Activated CD4-positive, alpha-beta T cell treated with anti-CD3 and anti-CD28 coated beads for 4 hours (primary cell): ENCODE measurements at regions not wholly inside any gene's neighbourhood (a gene's known extent, or its start where the extent isn't known, plus 50 kb on each side); places are given as distances from the start of the nearest gene placed in this dataset.
"Not testable (repeated sequence)": the region's sequence is repeated elsewhere in the genome, so short reads cannot be mapped to it uniquely, and the experiment has no call there.

Source experiments
- DNase-seq, 2 donors: peaks; one replicate each; pipeline ENCODE4 v3.0.0-alpha.2; 2020

GRCh38 chr3:101913168-101913567, 63.9 kb downstream of the NFKBIZ start:
- no peak for DNase-seq

- DNase-seq, result not testable (repeated sequence)
Observed at GRCh38 chr3:101917761-101918160, 68.4 kb downstream of the NFKBIZ start.

- not testable (repeated sequence) for DNase-seq
Observed at GRCh38 chr3:101922151-101922725, 72.9 kb downstream of the NFKBIZ start.

GRCh38 chr3:101924621-101925020, 75.3 kb downstream of the NFKBIZ start:
- DNase-seq, result not testable (repeated sequence)

- not testable (repeated sequence) for DNase-seq
Observed at GRCh38 chr3:101925124-101925523, 75.8 kb downstream of the NFKBIZ start.

GRCh38 chr3:101925564-101925963, 76.2 kb downstream of the NFKBIZ start:
- no peak for DNase-seq

GRCh38 chr3:101926594-101927105, 77.3 kb downstream of the NFKBIZ start:
- no peak for DNase-seq

- DNase-seq, result no peak
Observed at GRCh38 chr3:101928890-101929289, 79.6 kb downstream of the NFKBIZ start.

- DNase-seq, result no peak
Observed at GRCh38 chr3:101931081-101931480, 81.8 kb downstream of the NFKBIZ start.

- no peak for DNase-seq
Observed at GRCh38 chr3:101932326-101933068, 83.2 kb downstream of the NFKBIZ start.

GRCh38 chr3:101936419-101937356, 87.4 kb downstream of the NFKBIZ start:
- peak in 1 of 2 donors; percentile 10 for DNase-seq

GRCh38 chr3:101938262-101938847, 89.0 kb downstream of the NFKBIZ start:
- DNase-seq, result no peak

- no peak for DNase-seq
Observed at GRCh38 chr3:101939361-101940049, 90.2 kb downstream of the NFKBIZ start.

- DNase-seq, result peak in 1 of 2 donors; percentile 25
Observed at GRCh38 chr3:101940521-101941317, 91.4 kb downstream of the NFKBIZ start.

GRCh38 chr3:101941318-101942040, 92.2 kb downstream of the NFKBIZ start:
- no peak for DNase-seq

GRCh38 chr3:101942356-101942755, 93.0 kb downstream of the NFKBIZ start:
- DNase-seq, result no peak

GRCh38 chr3:101943029-101943428, 93.7 kb downstream of the NFKBIZ start:
- no peak for DNase-seq

- DNase-seq, result no peak
Observed at GRCh38 chr3:101944308-101944707, 95.0 kb downstream of the NFKBIZ start.

GRCh38 chr3:101945980-101946379, 96.7 kb downstream of the NFKBIZ start:
- DNase-seq, result no peak

GRCh38 chr3:101946906-101947305, 97.6 kb downstream of the NFKBIZ start:
- DNase-seq, result no peak

GRCh38 chr3:101950510-101950909, 101.2 kb downstream of the NFKBIZ start:
- no peak for DNase-seq
